Colonic mucosa (tissue), 4 donors: ENCODE measurements at regions not wholly inside any gene's neighbourhood (a gene's known extent, or its start where the extent isn't known, plus 50 kb on each side); places are given as distances from the start of the nearest gene placed in this dataset.

Source experiments
- DNase-seq: peaks from one replicate; pipeline ENCODE4 v3.0.0-alpha.2; 2020
- H3K27ac ChIP-seq: fragments of 200-600 bp; one replicate; pipeline ENCODE4 v1.8.0; 2021
- H3K27me3 ChIP-seq: fragments of 200-600 bp; one replicate; pipeline ENCODE4 v1.8.0; 2021
- H3K36me3 ChIP-seq: fragments of 200-600 bp; one replicate; pipeline ENCODE4 v1.8.0; 2021
- H3K4me1 ChIP-seq: fragments of 200-600 bp; one replicate; pipeline ENCODE4 v1.8.0; 2021; ENCODE audit warnings: mild to moderate bottlenecking
- H3K4me3 ChIP-seq: fragments of 200-600 bp; one replicate; pipeline ENCODE4 v1.8.0; 2021
- H3K9ac ChIP-seq, 2 donors: one replicate each; pipeline ENCODE4 v1.7.0; 2013; ENCODE audit warnings: control low read depth in 2 of 2, low read depth in 2 of 2, low read length in 2 of 2
- H3K9me3 ChIP-seq: fragments of 200-600 bp; one replicate; pipeline ENCODE4 v1.8.0; 2021
- CTCF ChIP-seq: fragments of 200-600 bp; IDR thresholded peaks from one replicate; pipeline ENCODE4 v1.8.0; 2022; ENCODE audit warnings: antibody characterized with exemption, mild to moderate bottlenecking
- intact Hi-C: fragments of 100-400 bp; cut with DNase I; formaldehyde crosslinking; loops from one replicate; pipeline ENCODE4 v1.14.1; 2022
- donor health status: healthy.
- donor health status: DM: no; HTN: no; CAD: no.
- donor health status: DM: no; HTN: no; CAD: no.

- H3K27ac ChIP-seq: no peak overlapping the region
- no peaks in the 10 kb centered on the region for H3K36me3 ChIP-seq
- no peaks in the 10 kb centered on the region for H3K4me1 ChIP-seq
- no peak for TF ChIP-seq CTCF
- no peaks in the 10 kb centered on the region for H3K27me3 ChIP-seq
- H3K9me3 ChIP-seq: no peaks in the 10 kb centered on the region
- intact Hi-C loops: no loop called here
- H3K4me3 ChIP-seq: no peak overlapping the region
- DNase-seq: no peak
- no peak overlapping the region for H3K9ac ChIP-seq
Measured at GRCh38 chr16:88325976-88326375, 56.8 kb upstream of the ZNF469 start.

- intact Hi-C loops: no loop called here
- no peak for TF ChIP-seq CTCF
- Histone ChIP-seq H3K9me3 (no peaks in the 10 kb centered on the region), H3K27me3 (no peaks in the 10 kb centered on the region), H3K27ac (no peak overlapping the region), H3K4me1 (no peaks in the 10 kb centered on the region), H3K9ac (no peak overlapping the region), H3K4me3 (no peak overlapping the region), H3K36me3 (no peaks in the 10 kb centered on the region)
- no peak for DNase-seq
Measured at GRCh38 chr16:88326611-88327485, 55.9 kb upstream of the ZNF469 start.

- Histone ChIP-seq H3K4me3 (no peak overlapping the region), H3K36me3 (no peaks in the 10 kb centered on the region), H3K4me1 (no peaks in the 10 kb centered on the region), H3K9ac (no peak overlapping the region), H3K9me3 (no peaks in the 10 kb centered on the region), H3K27ac (no peak overlapping the region), H3K27me3 (no peaks in the 10 kb centered on the region)
- DNase-seq: no peak
- no peak for TF ChIP-seq CTCF
- intact Hi-C loops: no loop called here
Measured at GRCh38 chr16:88327561-88328312, 55.0 kb upstream of the ZNF469 start.

- H3K36me3 ChIP-seq: no peaks in the 10 kb centered on the region
- H3K4me1 ChIP-seq: no peaks in the 10 kb centered on the region
- no peaks in the 10 kb centered on the region for H3K27me3 ChIP-seq
- H3K27ac ChIP-seq: no peak overlapping the region
- H3K4me3 ChIP-seq: no peak overlapping the region
- no peak overlapping the region for H3K9ac ChIP-seq
- no peaks in the 10 kb centered on the region for H3K9me3 ChIP-seq
- no peak for DNase-seq
- intact Hi-C loops: no loop called here
- no peak for TF ChIP-seq CTCF
Measured at GRCh38 chr16:88328313-88328980, 54.3 kb upstream of the ZNF469 start.
